Stimulated activated naive CD8-positive, alpha-beta T cell treated with anti-CD3 and anti-CD28 coated beads, Interleukin-15, amount 100 ng/mL, for 72 hours (primary cell): ENCODE measurements at regions not wholly inside any gene's neighbourhood (a gene's known extent, or its start where the extent isn't known, plus 50 kb on each side); places are given as distances from the start of the nearest gene placed in this dataset.

Experiments used
- ATAC-seq: fragments of 150-1000 bp; cut with Tn5 transposase; 2 replicates; pipeline ENCODE4 v1.10.0; 2021; ENCODE audit warnings: mild to moderate bottlenecking, moderate library complexity
- DNase-seq, 2 donors: peaks; one replicate each; pipeline ENCODE4 v3.0.0; 2021 to 2022
- H3K27ac Mint-ChIP-seq, 2 donors: one replicate each; pipeline ENCODE4 v1.8.0; 2022; ENCODE audit warnings: mild to moderate bottlenecking in 2 of 2, mixed read lengths in 2 of 2, moderate library complexity in 2 of 2
- H3K27me3 Mint-ChIP-seq: one replicate; pipeline ENCODE4 v1.8.0; 2022; ENCODE audit warnings: mixed read lengths
- H3K4me1 Mint-ChIP-seq: one replicate; pipeline ENCODE4 v1.8.0; 2022; ENCODE audit warnings: mild to moderate bottlenecking, mixed read lengths
- H3K4me3 Mint-ChIP-seq, 2 donors: one replicate each; pipeline ENCODE4 v1.8.0; 2022; ENCODE audit warnings: mild to moderate bottlenecking in 2 of 2, mixed read lengths in 2 of 2, moderate library complexity in 1 of 2
- H3K9me3 Mint-ChIP-seq, 2 donors: one replicate each; pipeline ENCODE4 v1.8.0; 2022; ENCODE audit warnings: mixed read lengths in 2 of 2

DNA sequence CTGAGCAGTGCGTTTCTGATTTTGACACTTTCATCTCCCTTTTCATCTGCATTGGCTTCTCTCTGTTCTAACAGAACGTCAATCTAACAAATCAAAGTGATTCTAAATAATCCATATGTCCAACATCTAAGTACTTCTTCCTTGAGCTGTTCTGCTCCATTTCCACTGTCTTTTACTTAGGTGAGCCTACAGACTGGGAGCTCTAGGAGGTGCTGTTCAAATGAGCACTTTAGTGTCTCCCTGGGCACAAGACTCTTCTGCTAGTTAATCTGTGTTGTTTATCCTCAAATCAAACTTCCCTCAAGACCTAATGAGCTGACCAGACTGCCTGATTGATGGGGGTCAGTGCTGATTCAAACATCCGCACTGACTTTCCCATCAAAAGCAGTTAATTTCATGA lies 408.1 kb downstream of the WDR72 start:
- no peaks in the 10 kb centered on the region for H3K4me1 Mint-ChIP-seq
- H3K9me3 Mint-ChIP-seq = peaks cover 0 to 7% of the 10 kb centered on the region in 2 donors
- H3K27me3 Mint-ChIP-seq = peaks cover 6% of the 10 kb centered on the region
- no peak overlapping the region for H3K27ac Mint-ChIP-seq
- DNase-seq (no peak), ATAC-seq (no peak)
- H3K4me3 Mint-ChIP-seq = no peak overlapping the region

DNA sequence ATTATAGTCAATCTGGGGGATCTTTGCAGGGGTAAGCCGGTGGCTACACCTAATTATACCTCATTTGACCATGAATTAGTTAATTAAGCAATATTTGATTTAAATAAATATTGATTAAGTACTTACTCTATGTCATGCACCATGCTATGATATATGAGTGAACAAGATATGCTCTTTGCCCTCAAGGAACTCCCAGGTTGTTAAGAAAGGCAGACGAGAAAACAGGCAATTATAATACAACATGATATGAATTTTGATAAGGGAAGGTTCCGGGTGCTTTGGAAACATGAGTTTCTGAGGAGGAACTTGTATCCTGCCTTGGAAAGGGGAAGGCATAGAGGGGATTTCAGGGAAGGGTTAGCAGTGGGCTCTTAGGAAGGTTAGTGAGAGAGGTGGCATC lies 412.9 kb downstream of the WDR72 start:
- ATAC-seq (no peak), DNase-seq (no peak)
- Mint-ChIP-seq H3K9me3 (peaks cover 0 to 14% of the 10 kb centered on the region in 2 donors), H3K27ac (no peak overlapping the region), H3K4me3 (no peak overlapping the region), H3K27me3 (peaks cover 6% of the 10 kb centered on the region), H3K4me1 (no peaks in the 10 kb centered on the region)

DNA sequence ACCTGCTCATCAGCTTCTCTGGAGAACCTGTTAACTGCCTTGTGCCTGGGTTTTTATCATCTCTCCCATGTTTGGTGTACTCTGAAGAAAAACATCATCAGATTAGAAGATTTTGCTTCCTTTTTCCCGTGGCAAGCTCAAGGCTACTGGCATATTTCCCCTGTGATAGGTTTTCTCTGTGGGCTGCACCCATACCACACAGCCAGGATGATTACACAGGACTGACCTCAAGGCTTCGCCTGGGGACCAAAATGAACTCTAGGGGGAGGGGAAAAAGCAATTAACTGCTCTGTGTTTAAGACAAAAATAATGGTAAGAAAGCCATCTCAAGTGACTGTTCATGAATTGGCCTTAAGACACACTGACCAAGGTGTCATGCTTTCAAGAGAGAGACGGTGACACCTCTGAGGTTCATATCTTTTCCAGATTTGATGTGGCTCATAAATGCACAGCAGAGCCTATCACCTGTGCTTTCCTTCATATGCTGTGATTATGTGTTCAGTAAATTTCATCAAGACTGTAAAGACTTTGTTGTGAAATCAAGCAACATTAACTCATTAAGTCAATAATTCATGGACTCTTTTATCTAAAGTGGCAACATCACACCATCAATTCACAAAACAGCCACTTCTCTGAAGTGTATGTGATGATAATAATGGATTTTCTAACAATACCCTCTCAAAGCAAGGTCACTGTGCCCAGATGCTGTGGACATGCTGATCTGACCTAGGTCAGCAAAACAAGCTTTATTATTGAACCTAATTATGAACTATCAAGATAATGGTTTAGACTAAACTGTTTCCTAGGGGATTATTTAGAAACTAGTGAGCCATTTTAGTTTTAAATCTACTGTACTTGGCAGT lies 427.9 kb downstream of the WDR72 start:
- Mint-ChIP-seq H3K27me3 (no peaks in the 10 kb centered on the region), H3K27ac (no peak overlapping the region), H3K9me3 (no peaks in the 10 kb centered on the region), H3K4me1 (no peaks in the 10 kb centered on the region), H3K4me3 (no peak overlapping the region)
- no peak for ATAC-seq
- no peak for DNase-seq

DNA sequence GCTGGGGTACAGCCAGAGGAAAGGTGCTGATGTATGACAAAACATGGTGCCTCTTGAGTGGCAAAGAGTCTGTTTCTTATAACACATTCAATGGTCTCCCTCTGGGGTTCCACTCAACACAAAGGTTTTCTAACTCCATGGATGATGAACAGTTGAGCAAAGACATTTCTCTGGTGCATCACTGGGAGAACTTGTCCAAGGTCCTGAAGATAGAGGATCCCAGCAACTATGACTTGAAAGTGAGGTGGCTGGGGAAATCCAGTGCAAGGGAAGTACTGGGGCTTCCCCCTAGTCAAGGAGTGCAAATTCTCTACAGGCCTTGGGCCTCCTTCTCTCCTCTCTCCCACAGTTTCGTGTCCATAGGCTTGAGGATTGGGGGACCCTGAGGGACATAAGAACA lies 431.1 kb downstream of the WDR72 start:
- no peaks in the 10 kb centered on the region for H3K4me1 Mint-ChIP-seq
- H3K4me3 Mint-ChIP-seq = no peak overlapping the region
- no peaks in the 10 kb centered on the region for H3K27me3 Mint-ChIP-seq

DNA sequence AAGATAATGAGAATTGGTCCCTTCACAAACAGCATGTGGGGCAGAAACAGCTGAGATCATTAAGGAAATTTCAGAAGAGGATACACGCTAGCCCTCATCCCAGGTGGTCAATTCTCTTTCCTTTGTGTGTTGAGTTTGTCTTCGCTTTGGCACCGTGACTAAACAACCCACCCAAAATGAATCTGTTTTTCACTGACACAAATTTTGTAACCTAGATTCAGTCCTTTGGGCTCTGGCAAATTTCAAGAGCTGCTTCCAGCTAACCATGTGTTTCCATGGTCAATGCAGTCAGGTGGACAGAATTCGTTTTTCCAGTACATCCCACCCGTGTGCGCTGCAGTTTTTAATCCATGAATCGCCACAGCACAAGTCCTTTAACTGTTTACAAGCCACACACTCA lies 435.4 kb downstream of the WDR72 start:
- ATAC-seq (no peak), DNase-seq (no peak)
- Mint-ChIP-seq H3K4me1 (no peaks in the 10 kb centered on the region), H3K4me3 (no peak overlapping the region), H3K27me3 (no peaks in the 10 kb centered on the region), H3K27ac (no peak overlapping the region), H3K9me3 (peaks cover 0 to 7% of the 10 kb centered on the region in 2 donors)

More for the DNA sequence above, 431.1 kb downstream of the WDR72 start:
- DNase-seq (no peak), ATAC-seq (no peak)
- Mint-ChIP-seq H3K9me3 (no peaks in the 10 kb centered on the region), H3K27ac (no peak overlapping the region)

DNA sequence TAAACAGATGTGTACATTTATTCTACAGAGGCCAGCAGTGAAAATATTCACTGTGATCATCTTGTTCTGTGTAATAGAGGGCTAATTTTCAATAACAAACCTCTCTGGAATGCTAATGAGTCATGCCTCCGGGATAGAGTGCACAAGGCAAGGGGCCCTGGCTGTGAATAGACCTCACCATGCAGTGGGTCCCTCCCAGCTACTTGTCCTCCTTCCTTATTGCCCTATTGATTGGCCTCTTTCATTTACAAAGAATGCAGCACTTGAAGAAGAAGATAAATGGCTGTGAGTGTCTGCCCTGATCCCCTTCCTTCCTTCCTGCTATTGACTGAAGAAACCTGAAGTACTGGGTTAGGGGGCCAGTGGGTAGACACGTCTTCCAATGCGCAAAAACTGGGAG lies 436.3 kb downstream of the WDR72 start:
- peaks cover 0 to 7% of the 10 kb centered on the region in 2 donors for H3K9me3 Mint-ChIP-seq
- ATAC-seq (no peak), DNase-seq (no peak)
- no peaks in the 10 kb centered on the region for H3K27me3 Mint-ChIP-seq
- H3K4me3 Mint-ChIP-seq = no peak overlapping the region
- H3K4me1 Mint-ChIP-seq = no peaks in the 10 kb centered on the region
- no peak overlapping the region for H3K27ac Mint-ChIP-seq

DNA sequence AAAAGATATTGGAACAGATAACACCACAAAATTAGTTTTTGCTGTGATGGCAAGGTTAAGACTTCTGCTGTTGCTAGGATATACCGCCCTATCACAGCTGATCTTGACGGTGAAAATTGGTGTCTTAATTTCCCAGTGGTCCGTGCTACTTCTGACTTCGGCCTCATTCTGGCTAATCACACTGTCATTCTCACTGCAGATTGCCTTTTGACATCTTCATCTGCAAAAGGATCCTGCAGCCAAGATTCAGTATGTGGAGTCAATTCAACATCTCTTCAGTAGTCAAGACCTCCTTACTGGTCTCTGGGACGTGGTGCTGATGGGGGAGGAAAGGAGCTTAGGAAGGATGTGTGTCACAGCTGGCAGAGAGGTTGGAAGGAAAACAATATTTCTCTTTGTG lies 438.6 kb downstream of the WDR72 start:
- no peaks in the 10 kb centered on the region for H3K27me3 Mint-ChIP-seq
- no peak for ATAC-seq
- no peaks in the 10 kb centered on the region for H3K4me1 Mint-ChIP-seq
- no peak overlapping the region for H3K27ac Mint-ChIP-seq
- H3K9me3 Mint-ChIP-seq = peaks cover 0 to 7% of the 10 kb centered on the region in 2 donors
- no peak overlapping the region for H3K4me3 Mint-ChIP-seq
- DNase-seq = no peak

DNA sequence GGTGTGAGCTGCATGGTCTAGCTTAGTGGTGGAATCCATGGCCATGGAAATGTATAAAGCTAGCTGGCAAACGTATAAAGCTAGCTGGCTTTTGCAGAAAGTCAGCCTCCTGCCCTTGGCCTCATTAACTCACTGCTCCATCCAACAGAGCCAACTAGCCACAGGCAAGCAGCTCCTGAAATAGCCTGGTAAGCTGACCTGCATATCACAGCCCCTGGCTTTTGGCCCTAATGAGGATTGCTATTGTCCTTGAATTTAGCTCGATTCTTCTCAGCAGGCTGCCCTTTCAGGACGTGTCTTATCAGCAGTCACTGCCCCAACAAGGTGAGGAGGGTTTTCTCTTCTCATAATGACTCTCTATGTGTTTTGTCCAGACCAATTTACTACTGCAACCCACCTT lies 446.8 kb downstream of the WDR72 start:
- H3K4me3 Mint-ChIP-seq = no peak overlapping the region
- H3K4me1 Mint-ChIP-seq = no peaks in the 10 kb centered on the region
- H3K27ac Mint-ChIP-seq = no peak overlapping the region

DNA sequence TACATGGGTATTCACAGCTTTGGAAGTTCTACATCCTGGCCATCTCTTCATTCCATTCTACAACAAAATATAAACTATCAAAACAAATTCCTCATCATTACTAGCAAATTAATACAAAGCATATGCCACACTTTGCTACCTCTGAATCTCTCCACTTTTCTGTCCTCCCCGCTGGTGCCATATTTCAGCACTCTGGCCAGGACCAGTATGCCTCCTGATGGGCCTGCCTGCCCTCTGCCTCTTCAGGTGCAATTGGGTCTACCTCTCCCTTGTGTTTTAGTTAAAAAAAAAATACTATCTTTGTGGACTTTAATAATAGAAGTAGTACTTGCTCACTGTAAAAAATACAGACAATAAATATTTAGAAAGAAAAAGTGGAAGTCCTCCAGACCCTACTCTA lies 448.8 kb downstream of the WDR72 start:
- no peaks in the 10 kb centered on the region for H3K27me3 Mint-ChIP-seq
- H3K27ac Mint-ChIP-seq = peak overlapping the region in 1 of 2 donors; percentile 36
- no peaks in the 10 kb centered on the region for H3K4me1 Mint-ChIP-seq
- no peak for DNase-seq
- H3K4me3 Mint-ChIP-seq = no peak overlapping the region
- no peak for ATAC-seq
- H3K9me3 Mint-ChIP-seq = no peaks in the 10 kb centered on the region

More for the DNA sequence above, 446.8 kb downstream of the WDR72 start:
- DNase-seq = no peak
- no peak for ATAC-seq
- Mint-ChIP-seq H3K27me3 (no peaks in the 10 kb centered on the region), H3K9me3 (no peaks in the 10 kb centered on the region)

DNA sequence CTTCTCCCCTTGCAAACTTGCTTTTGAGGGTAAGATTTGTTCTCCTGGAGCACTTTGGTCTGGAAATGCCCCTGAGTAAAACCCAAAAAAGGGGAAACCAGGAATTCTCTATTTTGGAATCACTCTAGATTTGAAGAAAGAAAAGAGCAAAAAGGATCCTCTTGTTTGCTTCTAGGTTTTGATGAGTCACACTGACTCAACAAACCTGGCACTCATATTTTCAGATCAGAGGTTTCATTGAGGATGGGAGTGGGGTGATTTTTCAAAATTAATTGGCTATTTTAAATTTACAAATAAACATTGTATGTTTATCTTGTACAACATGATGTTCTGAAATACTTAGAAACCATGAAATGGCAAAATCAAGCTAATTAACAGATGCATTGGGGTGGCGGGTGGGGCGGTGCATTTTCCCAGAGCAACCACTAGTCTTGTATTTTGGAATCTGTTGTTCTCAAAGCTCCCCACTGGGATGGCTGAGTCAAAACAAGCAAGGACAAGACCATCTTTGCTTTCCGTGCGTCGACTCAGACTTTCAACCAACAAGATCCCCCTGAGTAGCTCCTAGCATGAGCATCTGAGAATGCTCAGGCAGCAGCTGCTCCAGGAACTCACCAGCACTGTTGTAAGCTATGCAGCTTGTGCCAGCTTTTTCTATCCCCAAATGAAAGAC lies 451.4 kb downstream of the WDR72 start:
- ATAC-seq (no peak), DNase-seq (no peak)
- no peak overlapping the region for H3K4me3 Mint-ChIP-seq
- H3K27me3 Mint-ChIP-seq = no peaks in the 10 kb centered on the region
- H3K27ac Mint-ChIP-seq = no peak overlapping the region
- no peaks in the 10 kb centered on the region for H3K4me1 Mint-ChIP-seq
- H3K9me3 Mint-ChIP-seq = peaks cover 4 to 15% of the 10 kb centered on the region in 2 donors

DNA sequence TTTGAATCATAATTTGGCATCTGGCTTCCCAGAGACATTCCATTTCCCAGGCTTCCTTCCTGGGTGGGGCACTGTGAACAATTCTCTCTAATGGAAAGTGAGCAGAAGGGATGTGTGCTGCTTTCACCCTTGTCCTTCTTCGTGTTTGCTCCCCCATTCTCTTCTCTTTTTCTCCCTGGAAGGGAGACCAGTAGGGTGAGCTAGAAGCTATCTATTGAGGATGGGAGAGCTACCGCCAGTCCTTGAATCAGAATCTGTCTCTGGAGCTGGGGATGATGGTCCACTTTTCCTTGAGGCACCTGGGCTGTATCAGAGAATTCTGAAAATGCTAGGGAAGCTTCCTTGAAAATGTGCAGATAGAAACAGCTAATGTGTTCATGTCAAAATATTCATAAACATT lies 453.9 kb downstream of the WDR72 start:
- H3K9me3 Mint-ChIP-seq = peaks cover 4 to 15% of the 10 kb centered on the region in 2 donors
- no peaks in the 10 kb centered on the region for H3K4me1 Mint-ChIP-seq

DNA sequence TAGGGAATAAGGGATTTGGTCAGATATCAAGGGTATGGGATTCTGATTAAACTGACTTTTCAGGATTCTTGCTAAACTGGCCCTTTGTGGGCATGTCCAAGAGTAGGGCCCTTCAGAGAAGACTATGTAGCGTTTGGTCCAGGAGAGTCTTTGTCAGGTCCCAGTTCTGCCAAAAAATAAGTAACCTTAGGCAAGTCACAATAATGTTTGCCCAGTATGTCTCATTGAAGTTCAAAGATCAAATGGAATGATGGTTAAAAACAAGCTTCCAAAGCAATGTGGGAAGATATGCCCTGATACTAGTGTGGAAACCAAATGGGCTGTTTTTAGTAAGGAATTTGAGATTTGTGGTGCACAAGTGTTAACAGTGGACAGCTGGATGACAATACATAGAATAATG lies 454.4 kb downstream of the WDR72 start:
- H3K4me3 Mint-ChIP-seq = no peak overlapping the region
- ATAC-seq (no peak), DNase-seq (no peak)
- H3K4me1 Mint-ChIP-seq = no peaks in the 10 kb centered on the region
- H3K9me3 Mint-ChIP-seq = peaks cover 4 to 15% of the 10 kb centered on the region in 2 donors
- no peaks in the 10 kb centered on the region for H3K27me3 Mint-ChIP-seq
- no peak overlapping the region for H3K27ac Mint-ChIP-seq

More for the DNA sequence above, 453.9 kb downstream of the WDR72 start:
- no peaks in the 10 kb centered on the region for H3K27me3 Mint-ChIP-seq
- H3K4me3 Mint-ChIP-seq = no peak overlapping the region
- ATAC-seq (no peak), DNase-seq (no peak)
- no peak overlapping the region for H3K27ac Mint-ChIP-seq

DNA sequence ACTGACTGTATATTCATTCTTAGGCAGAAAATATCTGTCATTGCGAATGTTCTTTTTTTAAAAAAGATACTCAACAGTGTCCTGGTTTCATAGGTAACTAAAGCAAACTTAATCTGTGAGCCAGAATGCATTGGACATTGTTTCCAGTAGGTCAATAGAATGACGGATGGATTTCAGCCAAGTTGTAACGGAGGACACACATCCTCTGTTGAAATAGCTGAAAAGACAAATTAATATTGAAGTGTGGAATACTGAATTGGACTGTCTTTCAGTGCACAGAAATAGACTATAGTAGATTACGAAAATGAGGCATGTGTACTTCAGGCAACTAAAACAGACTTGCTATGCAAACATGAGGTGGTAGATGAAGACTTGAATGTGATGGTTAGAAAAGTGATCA lies 461.6 kb downstream of the WDR72 start:
- H3K27ac Mint-ChIP-seq = no peak overlapping the region
- no peak for ATAC-seq
- no peaks in the 10 kb centered on the region for H3K4me1 Mint-ChIP-seq
- DNase-seq = no peak
- no peaks in the 10 kb centered on the region for H3K9me3 Mint-ChIP-seq
- no peaks in the 10 kb centered on the region for H3K27me3 Mint-ChIP-seq
- no peak overlapping the region for H3K4me3 Mint-ChIP-seq

DNA sequence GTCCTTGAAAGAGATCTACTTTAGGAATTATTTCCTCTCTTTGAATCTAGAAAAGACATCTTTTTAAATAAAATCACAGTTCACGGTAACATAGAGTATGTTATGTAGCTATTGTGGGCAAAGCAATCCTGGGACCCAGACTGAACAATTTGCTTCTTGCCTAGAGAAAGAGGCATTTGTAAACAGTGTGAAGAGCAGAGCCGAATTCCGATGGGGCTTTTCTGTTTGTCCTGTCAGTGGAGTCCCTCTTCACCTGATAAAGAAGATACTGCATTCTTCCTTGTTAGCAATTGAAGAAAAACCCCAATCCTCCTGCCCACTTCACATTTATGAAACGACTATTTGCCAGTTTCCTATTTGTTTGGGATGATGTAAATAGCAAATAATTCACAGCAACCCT lies 462.9 kb downstream of the WDR72 start:
- H3K4me1 Mint-ChIP-seq = no peaks in the 10 kb centered on the region
- H3K9me3 Mint-ChIP-seq = no peaks in the 10 kb centered on the region
- ATAC-seq (no peak), DNase-seq (no peak)
- no peak overlapping the region for H3K4me3 Mint-ChIP-seq
- H3K27me3 Mint-ChIP-seq = no peaks in the 10 kb centered on the region
- H3K27ac Mint-ChIP-seq = no peak overlapping the region

DNA sequence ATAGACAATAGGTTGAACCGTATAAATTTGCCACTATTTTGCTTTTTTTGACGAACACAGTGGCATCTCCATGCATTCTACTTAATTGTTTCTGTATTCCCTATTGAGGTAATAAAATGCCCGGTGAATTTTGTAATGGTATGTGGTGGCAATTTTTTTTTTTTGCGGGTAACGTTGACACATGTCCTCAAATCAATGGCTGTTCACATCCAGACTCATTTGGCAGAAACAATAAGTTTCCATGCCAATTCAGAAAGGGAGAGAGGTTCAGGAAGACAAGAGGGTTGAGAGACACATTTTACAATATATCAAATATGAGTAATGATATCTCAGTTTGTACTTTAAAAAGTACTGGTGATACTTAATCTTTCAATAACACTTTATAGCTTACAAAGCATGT lies 463.9 kb downstream of the WDR72 start:
- H3K27me3 Mint-ChIP-seq = no peaks in the 10 kb centered on the region
- H3K9me3 Mint-ChIP-seq = no peaks in the 10 kb centered on the region
- H3K27ac Mint-ChIP-seq = no peak overlapping the region
- H3K4me1 Mint-ChIP-seq = no peaks in the 10 kb centered on the region
- H3K4me3 Mint-ChIP-seq = no peak overlapping the region
- ATAC-seq (no peak), DNase-seq (no peak)

DNA sequence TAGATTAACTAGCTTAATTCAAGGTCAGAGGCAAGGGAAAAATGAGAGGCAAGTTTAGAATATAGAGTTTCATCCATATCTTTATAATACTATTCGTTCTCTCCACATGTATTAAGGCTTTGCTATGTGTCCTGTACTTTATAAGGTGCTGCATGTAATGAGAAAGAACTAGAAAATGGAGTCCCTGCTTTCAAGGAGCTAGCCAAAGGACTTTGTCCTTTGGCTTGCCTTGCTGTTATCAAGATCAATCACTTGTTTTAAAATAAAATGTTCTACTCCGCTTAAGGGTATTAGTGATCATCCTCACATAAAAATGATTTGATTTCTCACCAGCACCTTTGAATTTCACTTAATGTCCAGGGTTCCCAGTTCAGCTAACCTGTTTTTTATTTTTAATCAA lies 470.9 kb downstream of the WDR72 start:
- DNase-seq = no peak
- Mint-ChIP-seq H3K4me3 (no peak overlapping the region), H3K9me3 (no peaks in the 10 kb centered on the region), H3K27me3 (no peaks in the 10 kb centered on the region), H3K4me1 (no peaks in the 10 kb centered on the region), H3K27ac (no peak overlapping the region)
- ATAC-seq = no peak
